ENCODE measurements at regions not wholly inside any gene's neighbourhood (a gene's known extent, or its start where the extent isn't known, plus 50 kb on each side); places are given as distances from the start of the nearest gene placed in this dataset.

DNA sequence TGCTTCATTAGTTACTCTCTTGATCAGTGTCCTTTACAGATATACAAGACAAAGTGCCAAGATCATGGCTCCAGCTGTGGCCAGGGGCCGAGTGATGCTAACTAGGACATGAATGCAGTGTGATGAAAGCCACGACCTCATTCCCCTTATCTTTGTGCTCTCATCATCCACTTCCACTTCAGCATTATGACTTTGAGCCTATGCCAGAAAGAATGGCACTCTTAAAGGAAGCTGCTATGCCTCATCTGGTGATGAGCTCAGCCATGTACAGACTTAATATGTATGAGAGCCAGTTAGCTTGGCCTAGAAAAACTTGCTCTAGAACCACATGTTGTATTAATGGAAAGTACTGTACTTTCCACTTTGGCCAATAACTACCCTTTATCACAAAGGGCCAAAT is 179.1 kb downstream of the TOX3 start:
- Mint-ChIP-seq H3K4me3 (no peak overlapping the region), H3K27me3 (ENCODE audit: insufficient read depth, low read depth, poor library complexity) (peaks cover 2% of the 10 kb centered on the region), H3K27ac (no peak overlapping the region), H3K36me3 (ENCODE audit: low read depth) (0 out of 3 replicates have a peak, but pooled peaks cover under 1% of the 10 kb centered on the region), H3K4me1 (no peaks in the 10 kb centered on the region), H3K9me3 (peaks cover 3% of the 10 kb centered on the region; the same call in 2 of the 3 replicates)
- Histone ChIP-seq H4K20me1 (replicated peaks; ENCODE audit: insufficient read depth) (no peaks in the 10 kb centered on the region), H3K4me1 (ENCODE audit: insufficient read depth) (no peaks in the 10 kb centered on the region), H3K4me3 (no peak overlapping the region), H3K27me3 (ENCODE audit: insufficient read depth) (no peaks in the 10 kb centered on the region), H3K27ac (ENCODE audit: low read depth) (no peak overlapping the region), H3K4me2 (no peak overlapping the region), H3K36me3 (ENCODE audit: insufficient read depth) (no peaks in the 10 kb centered on the region), H3K9me2 (ENCODE audit: insufficient read depth) (no peaks in the 10 kb centered on the region; the same call in 1 of the 2 replicates), H3K79me2 (replicated peaks; ENCODE audit: insufficient read depth) (no peaks in the 10 kb centered on the region), H3F3A (replicated peaks; ENCODE audit: low read depth) (no peaks in the 10 kb centered on the region), H2AFZ (no peak overlapping the region)
- DNase-seq (ENCODE audit: low spot score) (no peak), ATAC-seq (no peak)
- TF ChIP-seq, protein P1, sequence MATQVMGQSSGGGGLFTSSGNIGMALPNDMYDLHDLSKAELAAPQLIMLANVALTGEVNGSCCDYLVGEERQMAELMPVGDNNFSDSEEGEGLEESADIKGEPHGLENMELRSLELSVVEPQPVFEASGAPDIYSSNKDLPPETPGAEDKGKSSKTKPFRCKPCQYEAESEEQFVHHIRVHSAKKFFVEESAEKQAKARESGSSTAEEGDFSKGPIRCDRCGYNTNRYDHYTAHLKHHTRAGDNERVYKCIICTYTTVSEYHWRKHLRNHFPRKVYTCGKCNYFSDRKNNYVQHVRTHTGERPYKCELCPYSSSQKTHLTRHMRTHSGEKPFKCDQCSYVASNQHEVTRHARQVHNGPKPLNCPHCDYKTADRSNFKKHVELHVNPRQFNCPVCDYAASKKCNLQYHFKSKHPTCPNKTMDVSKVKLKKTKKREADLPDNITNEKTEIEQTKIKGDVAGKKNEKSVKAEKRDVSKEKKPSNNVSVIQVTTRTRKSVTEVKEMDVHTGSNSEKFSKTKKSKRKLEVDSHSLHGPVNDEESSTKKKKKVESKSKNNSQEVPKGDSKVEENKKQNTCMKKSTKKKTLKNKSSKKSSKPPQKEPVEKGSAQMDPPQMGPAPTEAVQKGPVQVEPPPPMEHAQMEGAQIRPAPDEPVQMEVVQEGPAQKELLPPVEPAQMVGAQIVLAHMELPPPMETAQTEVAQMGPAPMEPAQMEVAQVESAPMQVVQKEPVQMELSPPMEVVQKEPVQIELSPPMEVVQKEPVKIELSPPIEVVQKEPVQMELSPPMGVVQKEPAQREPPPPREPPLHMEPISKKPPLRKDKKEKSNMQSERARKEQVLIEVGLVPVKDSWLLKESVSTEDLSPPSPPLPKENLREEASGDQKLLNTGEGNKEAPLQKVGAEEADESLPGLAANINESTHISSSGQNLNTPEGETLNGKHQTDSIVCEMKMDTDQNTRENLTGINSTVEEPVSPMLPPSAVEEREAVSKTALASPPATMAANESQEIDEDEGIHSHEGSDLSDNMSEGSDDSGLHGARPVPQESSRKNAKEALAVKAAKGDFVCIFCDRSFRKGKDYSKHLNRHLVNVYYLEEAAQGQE (IDR thresholded peaks at IDR 0.05; ENCODE audit: unreplicated experiment): no peak
- TF ChIP-seq JUNB (IDR thresholded peaks at IDR 0.05; ENCODE audit: unreplicated experiment) (no peak), ZNF331 (CRISPR knock-in tag; IDR thresholded peaks at IDR 0.05; ENCODE audit: low read depth) (no peak), ZNF114 (CRISPR knock-in tag; IDR thresholded peaks at IDR 0.05) (no peak), EZH2 (IDR thresholded peaks at IDR 0.05; ENCODE audit: low read depth, unreplicated experiment) (no peak), EZH2phosphoT487 (IDR thresholded peaks at IDR 0.05; ENCODE audit: unreplicated experiment) (no peak), NANOG (IDR thresholded peaks at IDR 0.05; ENCODE audit: borderline replicate concordance) (no peak), STAT1 (IDR thresholded peaks at IDR 0.05; ENCODE audit: unreplicated experiment) (no peak), CREB1 (CRISPR knock-in tag; IDR thresholded peaks at IDR 0.05; ENCODE audit: low read depth) (no peak), POLR2AphosphoS5 (IDR thresholded peaks at IDR 0.05; ENCODE audit: low read depth) (no peak)
- TF ChIP-seq, protein P2, sequence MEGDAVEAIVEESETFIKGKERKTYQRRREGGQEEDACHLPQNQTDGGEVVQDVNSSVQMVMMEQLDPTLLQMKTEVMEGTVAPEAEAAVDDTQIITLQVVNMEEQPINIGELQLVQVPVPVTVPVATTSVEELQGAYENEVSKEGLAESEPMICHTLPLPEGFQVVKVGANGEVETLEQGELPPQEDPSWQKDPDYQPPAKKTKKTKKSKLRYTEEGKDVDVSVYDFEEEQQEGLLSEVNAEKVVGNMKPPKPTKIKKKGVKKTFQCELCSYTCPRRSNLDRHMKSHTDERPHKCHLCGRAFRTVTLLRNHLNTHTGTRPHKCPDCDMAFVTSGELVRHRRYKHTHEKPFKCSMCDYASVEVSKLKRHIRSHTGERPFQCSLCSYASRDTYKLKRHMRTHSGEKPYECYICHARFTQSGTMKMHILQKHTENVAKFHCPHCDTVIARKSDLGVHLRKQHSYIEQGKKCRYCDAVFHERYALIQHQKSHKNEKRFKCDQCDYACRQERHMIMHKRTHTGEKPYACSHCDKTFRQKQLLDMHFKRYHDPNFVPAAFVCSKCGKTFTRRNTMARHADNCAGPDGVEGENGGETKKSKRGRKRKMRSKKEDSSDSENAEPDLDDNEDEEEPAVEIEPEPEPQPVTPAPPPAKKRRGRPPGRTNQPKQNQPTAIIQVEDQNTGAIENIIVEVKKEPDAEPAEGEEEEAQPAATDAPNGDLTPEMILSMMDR (conservative IDR thresholded peaks at IDR 0.05; ENCODE audit: low read depth in 2 of 2): no peak
- TF ChIP-seq, protein P3, sequence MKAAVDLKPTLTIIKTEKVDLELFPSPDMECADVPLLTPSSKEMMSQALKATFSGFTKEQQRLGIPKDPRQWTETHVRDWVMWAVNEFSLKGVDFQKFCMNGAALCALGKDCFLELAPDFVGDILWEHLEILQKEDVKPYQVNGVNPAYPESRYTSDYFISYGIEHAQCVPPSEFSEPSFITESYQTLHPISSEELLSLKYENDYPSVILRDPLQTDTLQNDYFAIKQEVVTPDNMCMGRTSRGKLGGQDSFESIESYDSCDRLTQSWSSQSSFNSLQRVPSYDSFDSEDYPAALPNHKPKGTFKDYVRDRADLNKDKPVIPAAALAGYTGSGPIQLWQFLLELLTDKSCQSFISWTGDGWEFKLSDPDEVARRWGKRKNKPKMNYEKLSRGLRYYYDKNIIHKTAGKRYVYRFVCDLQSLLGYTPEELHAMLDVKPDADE (IDR thresholded peaks at IDR 0.05): no peak
- TF ChIP-seq, protein P4, sequence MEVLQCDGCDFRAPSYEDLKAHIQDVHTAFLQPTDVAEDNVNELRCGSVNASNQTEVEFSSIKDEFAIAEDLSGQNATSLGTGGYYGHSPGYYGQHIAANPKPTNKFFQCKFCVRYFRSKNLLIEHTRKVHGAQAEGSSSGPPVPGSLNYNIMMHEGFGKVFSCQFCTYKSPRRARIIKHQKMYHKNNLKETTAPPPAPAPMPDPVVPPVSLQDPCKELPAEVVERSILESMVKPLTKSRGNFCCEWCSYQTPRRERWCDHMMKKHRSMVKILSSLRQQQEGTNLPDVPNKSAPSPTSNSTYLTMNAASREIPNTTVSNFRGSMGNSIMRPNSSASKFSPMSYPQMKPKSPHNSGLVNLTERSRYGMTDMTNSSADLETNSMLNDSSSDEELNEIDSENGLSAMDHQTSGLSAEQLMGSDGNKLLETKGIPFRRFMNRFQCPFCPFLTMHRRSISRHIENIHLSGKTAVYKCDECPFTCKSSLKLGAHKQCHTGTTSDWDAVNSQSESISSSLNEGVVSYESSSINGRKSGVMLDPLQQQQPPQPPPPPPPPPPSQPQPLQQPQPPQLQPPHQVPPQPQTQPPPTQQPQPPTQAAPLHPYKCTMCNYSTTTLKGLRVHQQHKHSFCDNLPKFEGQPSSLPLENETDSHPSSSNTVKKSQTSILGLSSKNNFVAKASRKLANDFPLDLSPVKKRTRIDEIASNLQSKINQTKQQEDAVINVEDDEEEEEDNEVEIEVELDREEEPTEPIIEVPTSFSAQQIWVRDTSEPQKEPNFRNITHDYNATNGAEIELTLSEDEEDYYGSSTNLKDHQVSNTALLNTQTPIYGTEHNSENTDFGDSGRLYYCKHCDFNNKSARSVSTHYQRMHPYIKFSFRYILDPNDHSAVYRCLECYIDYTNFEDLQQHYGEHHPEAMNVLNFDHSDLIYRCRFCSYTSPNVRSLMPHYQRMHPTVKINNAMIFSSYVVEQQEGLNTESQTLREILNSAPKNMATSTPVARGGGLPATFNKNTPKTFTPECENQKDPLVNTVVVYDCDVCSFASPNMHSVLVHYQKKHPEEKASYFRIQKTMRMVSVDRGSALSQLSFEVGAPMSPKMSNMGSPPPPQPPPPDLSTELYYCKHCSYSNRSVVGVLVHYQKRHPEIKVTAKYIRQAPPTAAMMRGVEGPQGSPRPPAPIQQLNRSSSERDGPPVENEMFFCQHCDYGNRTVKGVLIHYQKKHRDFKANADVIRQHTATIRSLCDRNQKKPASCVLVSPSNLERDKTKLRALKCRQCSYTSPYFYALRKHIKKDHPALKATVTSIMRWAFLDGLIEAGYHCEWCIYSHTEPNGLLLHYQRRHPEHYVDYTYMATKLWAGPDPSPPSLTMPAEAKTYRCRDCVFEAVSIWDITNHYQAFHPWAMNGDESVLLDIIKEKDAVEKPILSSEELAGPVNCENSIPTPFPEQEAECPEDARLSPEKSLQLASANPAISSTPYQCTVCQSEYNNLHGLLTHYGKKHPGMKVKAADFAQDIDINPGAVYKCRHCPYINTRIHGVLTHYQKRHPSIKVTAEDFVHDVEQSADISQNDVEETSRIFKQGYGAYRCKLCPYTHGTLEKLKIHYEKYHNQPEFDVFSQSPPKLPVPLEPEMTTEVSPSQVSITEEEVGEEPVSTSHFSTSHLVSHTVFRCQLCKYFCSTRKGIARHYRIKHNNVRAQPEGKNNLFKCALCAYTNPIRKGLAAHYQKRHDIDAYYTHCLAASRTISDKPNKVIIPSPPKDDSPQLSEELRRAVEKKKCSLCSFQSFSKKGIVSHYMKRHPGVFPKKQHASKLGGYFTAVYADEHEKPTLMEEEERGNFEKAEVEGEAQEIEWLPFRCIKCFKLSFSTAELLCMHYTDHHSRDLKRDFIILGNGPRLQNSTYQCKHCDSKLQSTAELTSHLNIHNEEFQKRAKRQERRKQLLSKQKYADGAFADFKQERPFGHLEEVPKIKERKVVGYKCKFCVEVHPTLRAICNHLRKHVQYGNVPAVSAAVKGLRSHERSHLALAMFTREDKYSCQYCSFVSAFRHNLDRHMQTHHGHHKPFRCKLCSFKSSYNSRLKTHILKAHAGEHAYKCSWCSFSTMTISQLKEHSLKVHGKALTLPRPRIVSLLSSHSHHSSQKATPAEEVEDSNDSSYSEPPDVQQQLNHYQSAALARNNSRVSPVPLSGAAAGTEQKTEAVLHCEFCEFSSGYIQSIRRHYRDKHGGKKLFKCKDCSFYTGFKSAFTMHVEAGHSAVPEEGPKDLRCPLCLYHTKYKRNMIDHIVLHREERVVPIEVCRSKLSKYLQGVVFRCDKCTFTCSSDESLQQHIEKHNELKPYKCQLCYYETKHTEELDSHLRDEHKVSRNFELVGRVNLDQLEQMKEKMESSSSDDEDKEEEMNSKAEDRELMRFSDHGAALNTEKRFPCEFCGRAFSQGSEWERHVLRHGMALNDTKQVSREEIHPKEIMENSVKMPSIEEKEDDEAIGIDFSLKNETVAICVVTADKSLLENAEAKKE (CRISPR knock-in tag; IDR thresholded peaks at IDR 0.05): no peak
